Common myeloid progenitor, CD34-positive (primary cell): ENCODE measurements at regions not wholly inside any gene's neighbourhood (a gene's known extent, or its start where the extent isn't known, plus 50 kb on each side); places are given as distances from the start of the nearest gene placed in this dataset.

Experiments
- CTCF ChIA-PET: fragments of 350-600 bp; sonication (Branson Sonifier 250); formaldehyde crosslinking; loops from one replicate; lab custom pipeline; 2021; ENCODE audit warnings: antibody characterized with exemption; lab: Charles Lee
- POLR2A ChIA-PET: fragments of 350-600 bp; sonication (Branson Sonifier 250); formaldehyde crosslinking; loops from one replicate; lab custom pipeline; 2021; ENCODE audit warnings: antibody characterized with exemption; lab: Charles Lee
- DNase-seq, 3 donors: peaks; one replicate each; pipeline versions ENCODE4 v3.0.0 to v3.0.0-alpha.2; 2013
- H3K27ac ChIP-seq, 2 experiments: 1 replicate in 1 of 2; 2 replicates in 1 of 2; pipeline ENCODE4 v1.7.0; 2013; ENCODE audit warnings: inconsistent platforms in 2 of 2, low read length in 2 of 2, mild to moderate bottlenecking in 2 of 2, low read depth in 1 of 2, moderate library complexity in 1 of 2; ENCODE audit not compliant: severe bottlenecking in 2 of 2, insufficient read depth in 1 of 2, poor library complexity in 1 of 2
- H3K27me3 ChIP-seq, 5 experiments: replicated peaks in 2 of 5; 1 replicate in 3 of 5; 2 replicates in 2 of 5; pipeline versions ENCODE4 v1.6.1 to v1.7.0; 2013; ENCODE audit warnings: low read length in 4 of 5, mild to moderate bottlenecking in 2 of 5, moderate library complexity in 2 of 5, inconsistent platforms in 1 of 5; ENCODE audit not compliant: insufficient read depth in 5 of 5, control insufficient read depth in 4 of 5
- H3K36me3 ChIP-seq, 4 experiments: 1 replicate in 2 of 4; 2 replicates in 2 of 4; pipeline versions ENCODE4 v1.6.1 to v1.7.0; 2013; ENCODE audit warnings: low read length in 3 of 4, control low read depth in 1 of 4, mild to moderate bottlenecking in 1 of 4; ENCODE audit not compliant: control insufficient read depth in 4 of 4, insufficient read depth in 4 of 4
- H3K4me1 ChIP-seq, 4 experiments: 1 replicate in 3 of 4; 2 replicates in 1 of 4; pipeline versions ENCODE4 v1.6.1 to v1.7.1; 2013; ENCODE audit warnings: low read length in 3 of 4, mild to moderate bottlenecking in 3 of 4, control low read depth in 1 of 4, inconsistent platforms in 1 of 4, moderate library complexity in 1 of 4; ENCODE audit not compliant: control insufficient read depth in 4 of 4, insufficient read depth in 4 of 4; ENCODE audit errors: control extremely low read depth in 1 of 4
- H3K4me3 ChIP-seq, 7 experiments: 1 replicate in 4 of 7; 2 replicates in 3 of 7; pipeline versions ENCODE4 v1.5.1 to v1.7.0; 2013; ENCODE audit warnings: mild to moderate bottlenecking in 7 of 7, low read length in 6 of 7, moderate library complexity in 6 of 7, inconsistent platforms in 2 of 7, low read depth in 2 of 7, control low read depth in 1 of 7; ENCODE audit not compliant: insufficient read depth in 4 of 7, control insufficient read depth in 1 of 7; ENCODE audit errors: extremely low read depth in 1 of 7
- H3K9me3 ChIP-seq, 5 experiments: 1 replicate in 4 of 5; 2 replicates in 1 of 5; pipeline versions ENCODE4 v1.6.1 to v1.7.1; 2013; ENCODE audit warnings: low read length in 4 of 5, mild to moderate bottlenecking in 2 of 5, inconsistent platforms in 1 of 5, low read depth in 1 of 5, moderate library complexity in 1 of 5; ENCODE audit not compliant: control insufficient read depth in 4 of 5, insufficient read depth in 2 of 5; ENCODE audit errors: control extremely low read depth in 1 of 5
- WGBS: methylation state at CpG from one replicate; pipeline ENCODE4 v1.1.5; 2013; ENCODE audit not compliant: insufficient coverage; 5-methylcytosine and 5-hydroxymethylcytosine counted together

GRCh38 chr4:128715616-128716015 lies 93.9 kb upstream of the JADE1 start:
- Histone ChIP-seq H3K27ac (no peak overlapping the region), H3K4me1 (no peaks in the 10 kb centered on the region), H3K36me3 (no peaks in the 10 kb centered on the region), H3K9me3 (peaks cover 0 to 1% (median 0%) of the 10 kb centered on the region in 5 experiments), H3K27me3 (no peaks in the 10 kb centered on the region), H3K4me3 (no peak overlapping the region)
- 57% methylated on average over 1 of the region's 5 CpGs for WGBS
- ChIA-PET CTCF (no interaction called here), POLR2A (no interaction called here)
- DNase-seq, result no peak

- Histone ChIP-seq H3K36me3 (no peaks in the 10 kb centered on the region), H3K9me3 (peaks cover 0 to 1% (median 0%) of the 10 kb centered on the region in 5 experiments), H3K27me3 (no peaks in the 10 kb centered on the region), H3K27ac (no peak overlapping the region), H3K4me3 (no peak overlapping the region), H3K4me1 (peaks cover 0 to 9% (median 2%) of the 10 kb centered on the region in 4 experiments)
- ChIA-PET CTCF (no interaction called here), POLR2A (no interaction called here)
- no peak for DNase-seq
- WGBS, result 100% methylated on average over 1 of the region's 1 CpG
These were observed 98.1 kb upstream of the JADE1 start for GRCh38 chr4:128711361-128711760.

- WGBS, result 0% methylated on average over 2 of the region's 4 CpGs
- H3K27me3 ChIP-seq, result no peaks in the 10 kb centered on the region
- peaks cover 0 to 1% (median 0%) of the 10 kb centered on the region in 5 experiments for H3K9me3 ChIP-seq
- ChIA-PET CTCF (no interaction called here), POLR2A (no interaction called here)
- peak overlapping the region in 1 of 7 experiments; percentile 21 for H3K4me3 ChIP-seq
- H3K36me3 ChIP-seq, result no peaks in the 10 kb centered on the region
- H3K27ac ChIP-seq, result no peak overlapping the region
- peak in 1 of 3 donors; percentile 2 for DNase-seq
- peaks cover 0 to 9% (median 2%) of the 10 kb centered on the region in 4 experiments for H3K4me1 ChIP-seq
These were observed 100.2 kb upstream of the JADE1 start for GRCh38 chr4:128709268-128709667.

GRCh38 chr4:128707864-128708263 lies 101.6 kb upstream of the JADE1 start:
- CTCF ChIA-PET, result no interaction called here
- POLR2A ChIA-PET, result no interaction called here
- Histone ChIP-seq H3K27ac (no peak overlapping the region), H3K36me3 (no peaks in the 10 kb centered on the region), H3K4me3 (no peak overlapping the region), H3K9me3 (no peaks in the 10 kb centered on the region), H3K4me1 (peaks cover 0 to 9% (median 2%) of the 10 kb centered on the region in 4 experiments), H3K27me3 (no peaks in the 10 kb centered on the region)
- 83% methylated on average over 6 of the region's 6 CpGs for WGBS
- no peak for DNase-seq

- POLR2A ChIA-PET, result no interaction called here
- Histone ChIP-seq H3K36me3 (no peaks in the 10 kb centered on the region), H3K9me3 (no peaks in the 10 kb centered on the region), H3K27ac (no peak overlapping the region), H3K4me3 (no peak overlapping the region), H3K27me3 (no peaks in the 10 kb centered on the region), H3K4me1 (peaks cover 0 to 4% (median 0%) of the 10 kb centered on the region in 4 experiments)
- CTCF ChIA-PET, result no interaction called here
- no peak for DNase-seq
- 98% methylated on average over 14 of the region's 14 CpGs for WGBS
These were observed 105.6 kb upstream of the JADE1 start for GRCh38 chr4:128703948-128704347.

- H3K4me1 ChIP-seq, result no peaks in the 10 kb centered on the region
- ChIA-PET POLR2A (no interaction called here), CTCF (no interaction called here)
- no CpG with 5 or more reads among the region's 1 CpG for WGBS
- H3K36me3 ChIP-seq, result no peaks in the 10 kb centered on the region
- H3K9me3 ChIP-seq, result no peaks in the 10 kb centered on the region
- H3K27ac ChIP-seq, result no peak overlapping the region
- H3K27me3 ChIP-seq, result no peaks in the 10 kb centered on the region
- no peak overlapping the region for H3K4me3 ChIP-seq
- DNase-seq, result no peak
These were observed 108.7 kb upstream of the JADE1 start for GRCh38 chr4:128700659-128701350.

GRCh38 chr4:128698386-128698785 lies 111.1 kb upstream of the JADE1 start:
- ChIA-PET POLR2A (no interaction called here), CTCF (no interaction called here)
- Histone ChIP-seq H3K27me3 (no peaks in the 10 kb centered on the region), H3K4me1 (no peaks in the 10 kb centered on the region), H3K36me3 (no peaks in the 10 kb centered on the region), H3K4me3 (no peak overlapping the region), H3K9me3 (peaks cover 0 to 7% (median 0%) of the 10 kb centered on the region in 5 experiments), H3K27ac (no peak overlapping the region)
- no peak for DNase-seq
- 100% methylated on average over 1 of the region's 2 CpGs for WGBS
